ENCODE measurements at regions not wholly inside any gene's neighbourhood (a gene's known extent, or its start where the extent isn't known, plus 50 kb on each side); places are given as distances from the start of the nearest gene placed in this dataset.

GRCh38 chr2:224325941-224326340 lies 76.0 kb downstream of the FAM124B start:
- H3K36me3 ChIP-seq (ENCODE audit: control insufficient read depth, insufficient read depth, low read length) = no peaks in the 10 kb centered on the region
- H3K27me3 ChIP-seq (ENCODE audit: control insufficient read depth, insufficient read depth, low read length) = no peaks in the 10 kb centered on the region
- peaks cover 3% of the 10 kb centered on the region for H3K4me1 ChIP-seq (ENCODE audit: control insufficient read depth, insufficient read depth, low read length)
- H3K4me3 ChIP-seq (ENCODE audit: low read length) = no peak overlapping the region
- WGBS (ENCODE audit: insufficient coverage) = no CpG with 5 or more reads among the region's 1 CpG
- no peaks in the 10 kb centered on the region for H3K9me3 ChIP-seq (replicated peaks; ENCODE audit: control insufficient read depth, low read depth, low read length)
- DNase-seq = peak; percentile 10
- no peak overlapping the region for H3K27ac ChIP-seq (ENCODE audit: low read length)

GRCh38 chr2:224324604-224325003 lies 77.3 kb downstream of the FAM124B start:
- H3K36me3 ChIP-seq (ENCODE audit: control insufficient read depth, insufficient read depth, low read length) = no peaks in the 10 kb centered on the region
- peaks cover 7% of the 10 kb centered on the region for H3K4me1 ChIP-seq (ENCODE audit: control insufficient read depth, insufficient read depth, low read length)
- WGBS (ENCODE audit: insufficient coverage) = 86% methylated on average over 4 of the region's 5 CpGs
- H3K4me3 ChIP-seq (ENCODE audit: low read length) = no peak overlapping the region
- H3K27ac ChIP-seq (ENCODE audit: low read length) = no peak overlapping the region
- H3K9me3 ChIP-seq (replicated peaks; ENCODE audit: control insufficient read depth, low read depth, low read length) = no peaks in the 10 kb centered on the region
- DNase-seq = no peak
- no peaks in the 10 kb centered on the region for H3K27me3 ChIP-seq (ENCODE audit: control insufficient read depth, insufficient read depth, low read length)

- H3K27ac ChIP-seq (ENCODE audit: low read length) = no peak overlapping the region
- H3K4me1 ChIP-seq (ENCODE audit: control insufficient read depth, insufficient read depth, low read length) = peaks cover 11% of the 10 kb centered on the region
- WGBS (ENCODE audit: insufficient coverage) = no CpG with 5 or more reads among the region's 1 CpG
- no peak overlapping the region for H3K4me3 ChIP-seq (ENCODE audit: low read length)
- no peaks in the 10 kb centered on the region for H3K27me3 ChIP-seq (ENCODE audit: control insufficient read depth, insufficient read depth, low read length)
- no peaks in the 10 kb centered on the region for H3K36me3 ChIP-seq (ENCODE audit: control insufficient read depth, insufficient read depth, low read length)
- H3K9me3 ChIP-seq (replicated peaks; ENCODE audit: control insufficient read depth, low read depth, low read length) = no peaks in the 10 kb centered on the region
- no peak for DNase-seq
Observed at GRCh38 chr2:224320660-224321059, 81.2 kb downstream of the FAM124B start.

- H3K27me3 ChIP-seq (ENCODE audit: control insufficient read depth, insufficient read depth, low read length) = no peaks in the 10 kb centered on the region
- peak; percentile 27 for DNase-seq
- no peaks in the 10 kb centered on the region for H3K9me3 ChIP-seq (replicated peaks; ENCODE audit: control insufficient read depth, low read depth, low read length)
- 47% methylated on average over 2 of the region's 5 CpGs for WGBS (ENCODE audit: insufficient coverage)
- H3K36me3 ChIP-seq (ENCODE audit: control insufficient read depth, insufficient read depth, low read length) = no peaks in the 10 kb centered on the region
- no peak overlapping the region for H3K27ac ChIP-seq (ENCODE audit: low read length)
- no peak overlapping the region for H3K4me3 ChIP-seq (ENCODE audit: low read length)
- H3K4me1 ChIP-seq (ENCODE audit: control insufficient read depth, insufficient read depth, low read length) = peaks cover 11% of the 10 kb centered on the region
Observed at GRCh38 chr2:224319750-224320149, 82.2 kb downstream of the FAM124B start.

- 71% methylated on average over 1 of the region's 3 CpGs for WGBS (ENCODE audit: insufficient coverage)
- H3K27me3 ChIP-seq (ENCODE audit: control insufficient read depth, insufficient read depth, low read length) = no peaks in the 10 kb centered on the region
- no peak overlapping the region for H3K4me3 ChIP-seq (ENCODE audit: low read length)
- no peaks in the 10 kb centered on the region for H3K9me3 ChIP-seq (replicated peaks; ENCODE audit: control insufficient read depth, low read depth, low read length)
- no peaks in the 10 kb centered on the region for H3K36me3 ChIP-seq (ENCODE audit: control insufficient read depth, insufficient read depth, low read length)
- no peak overlapping the region for H3K27ac ChIP-seq (ENCODE audit: low read length)
- DNase-seq = no peak
- no peaks in the 10 kb centered on the region for H3K4me1 ChIP-seq (ENCODE audit: control insufficient read depth, insufficient read depth, low read length)
Observed at GRCh38 chr2:224312741-224313140, 89.2 kb downstream of the FAM124B start.

GRCh38 chr2:224310943-224311625 lies 90.8 kb downstream of the FAM124B start:
- H3K36me3 ChIP-seq (ENCODE audit: control insufficient read depth, insufficient read depth, low read length) = no peaks in the 10 kb centered on the region
- H3K4me3 ChIP-seq (ENCODE audit: low read length) = no peak overlapping the region
- no peak for DNase-seq
- no peaks in the 10 kb centered on the region for H3K27me3 ChIP-seq (ENCODE audit: control insufficient read depth, insufficient read depth, low read length)
- no peaks in the 10 kb centered on the region for H3K9me3 ChIP-seq (replicated peaks; ENCODE audit: control insufficient read depth, low read depth, low read length)
- no peaks in the 10 kb centered on the region for H3K4me1 ChIP-seq (ENCODE audit: control insufficient read depth, insufficient read depth, low read length)
- no peak overlapping the region for H3K27ac ChIP-seq (ENCODE audit: low read length)
- no CpG with 5 or more reads among the region's 8 CpGs for WGBS (ENCODE audit: insufficient coverage)

GRCh38 chr2:224309176-224309575 lies 92.7 kb downstream of the FAM124B start:
- H3K4me3 ChIP-seq (ENCODE audit: low read length) = no peak overlapping the region
- WGBS (ENCODE audit: insufficient coverage) = no CpG with 5 or more reads among the region's 4 CpGs
- no peaks in the 10 kb centered on the region for H3K4me1 ChIP-seq (ENCODE audit: control insufficient read depth, insufficient read depth, low read length)
- no peaks in the 10 kb centered on the region for H3K27me3 ChIP-seq (ENCODE audit: control insufficient read depth, insufficient read depth, low read length)
- H3K36me3 ChIP-seq (ENCODE audit: control insufficient read depth, insufficient read depth, low read length) = no peaks in the 10 kb centered on the region
- no peak overlapping the region for H3K27ac ChIP-seq (ENCODE audit: low read length)
- H3K9me3 ChIP-seq (replicated peaks; ENCODE audit: control insufficient read depth, low read depth, low read length) = no peaks in the 10 kb centered on the region
- peak; percentile 8 for DNase-seq

GRCh38 chr2:224308272-224308911 lies 93.5 kb downstream of the FAM124B start:
- H3K27me3 ChIP-seq (ENCODE audit: control insufficient read depth, insufficient read depth, low read length) = no peaks in the 10 kb centered on the region
- H3K9me3 ChIP-seq (replicated peaks; ENCODE audit: control insufficient read depth, low read depth, low read length) = no peaks in the 10 kb centered on the region
- H3K27ac ChIP-seq (ENCODE audit: low read length) = no peak overlapping the region
- DNase-seq = no peak
- H3K4me3 ChIP-seq (ENCODE audit: low read length) = no peak overlapping the region
- WGBS (ENCODE audit: insufficient coverage) = 48% methylated on average over 2 of the region's 2 CpGs
- no peaks in the 10 kb centered on the region for H3K4me1 ChIP-seq (ENCODE audit: control insufficient read depth, insufficient read depth, low read length)
- H3K36me3 ChIP-seq (ENCODE audit: control insufficient read depth, insufficient read depth, low read length) = no peaks in the 10 kb centered on the region

- Histone ChIP-seq H3K4me1 (ENCODE audit: control insufficient read depth, insufficient read depth, low read length) (no peaks in the 10 kb centered on the region), H3K9me3 (replicated peaks; ENCODE audit: control insufficient read depth, low read depth, low read length) (no peaks in the 10 kb centered on the region), H3K27me3 (ENCODE audit: control insufficient read depth, insufficient read depth, low read length) (no peaks in the 10 kb centered on the region), H3K36me3 (ENCODE audit: control insufficient read depth, insufficient read depth, low read length) (no peaks in the 10 kb centered on the region), H3K27ac (ENCODE audit: low read length) (no peak overlapping the region), H3K4me3 (ENCODE audit: low read length) (no peak overlapping the region)
- DNase-seq = no peak
- WGBS (ENCODE audit: insufficient coverage) = 86% methylated on average over 3 of the region's 8 CpGs
Observed at GRCh38 chr2:224302952-224303351, 99.0 kb downstream of the FAM124B start.

- Histone ChIP-seq H3K27ac (ENCODE audit: low read length) (no peak overlapping the region), H3K27me3 (ENCODE audit: control insufficient read depth, insufficient read depth, low read length) (no peaks in the 10 kb centered on the region), H3K9me3 (replicated peaks; ENCODE audit: control insufficient read depth, low read depth, low read length) (no peaks in the 10 kb centered on the region), H3K36me3 (ENCODE audit: control insufficient read depth, insufficient read depth, low read length) (no peaks in the 10 kb centered on the region), H3K4me1 (ENCODE audit: control insufficient read depth, insufficient read depth, low read length) (no peaks in the 10 kb centered on the region), H3K4me3 (ENCODE audit: low read length) (no peak overlapping the region)
- 96% methylated on average over 3 of the region's 6 CpGs for WGBS (ENCODE audit: insufficient coverage)
- DNase-seq = no peak
Observed at GRCh38 chr2:224293976-224294375, 107.9 kb downstream of the FAM124B start.
